SK-N-SH (cell line): ENCODE measurements at regions not wholly inside any gene's neighbourhood (a gene's known extent, or its start where the extent isn't known, plus 50 kb on each side); places are given as distances from the start of the nearest gene placed in this dataset.
"Not testable (repeated sequence)": the region's sequence is repeated elsewhere in the genome, so short reads cannot be mapped to it uniquely, and the experiment has no call there.

Experiments
- CTCF ChIA-PET: fragments of 300-600, 350-600 bp; formaldehyde crosslinking; extraction: SDS; loops from one replicate; lab custom pipeline; 2021; lab: Yijun Ruan, JAX
- POLR2A ChIA-PET: fragments of 350-600 bp; sonication (Branson Sonifier 250); formaldehyde crosslinking; extraction: SDS; loops from one replicate; lab custom pipeline; 2020; ENCODE audit warnings: antibody characterized with exemption, inconsistent platforms; lab: Yijun Ruan, JAX
- DNase-seq: peaks from one replicate; pipeline ENCODE4 v3.0.0; 2012
- H2AFZ ChIP-seq: fragments of 200-600 bp; sonication (generic); 2 replicates; pipeline ENCODE4 v1.8.1; 2016; ENCODE audit warnings: antibody characterized with exemption, mild to moderate bottlenecking, low read depth
- H3F3A ChIP-seq: fragments of 200-600 bp; sonication (generic); replicated peaks from 2 replicates; pipeline ENCODE3; 2016; ENCODE audit warnings: antibody characterized with exemption, mild to moderate bottlenecking; ENCODE audit not compliant: insufficient read depth
- H3K27ac ChIP-seq, 2 experiments: fragments of 200-500 bp in 1 of 2; fragments of 200-600 bp in 1 of 2; sonication (Bioruptor generic) in 1 of 2; sonication (generic), shearing (Covaris generic) in 1 of 2; 2 replicates each; pipeline versions ENCODE4 v1.5.1 to v1.6.1; 2014 to 2016; ENCODE audit warnings: low read depth in 2 of 2, inconsistent platforms in 1 of 2, low read length in 1 of 2, mild to moderate bottlenecking in 1 of 2, mixed read lengths in 1 of 2
- H3K27me3 ChIP-seq: fragments of 200-600 bp; sonication (generic), shearing (Covaris generic); 2 replicates; pipeline ENCODE4 v1.6.1; 2016; ENCODE audit warnings: mixed run types; ENCODE audit not compliant: insufficient read depth
- H3K36me3 ChIP-seq, 2 experiments: fragments of 200-500 bp in 1 of 2; fragments of 200-600 bp in 1 of 2; sonication (Bioruptor generic) in 1 of 2; sonication (generic) in 1 of 2; replicated peaks in 1 of 2; 2 replicates each; pipeline versions ENCODE3 to v1.5.1; 2014 to 2016; ENCODE audit warnings: low read length in 1 of 2, mild to moderate bottlenecking in 1 of 2; ENCODE audit not compliant: insufficient read depth in 2 of 2, control insufficient read depth in 1 of 2
- H3K4me1 ChIP-seq, 2 experiments: fragments of 200-500 bp in 1 of 2; fragments of 200-600 bp in 1 of 2; sonication (Bioruptor generic) in 1 of 2; sonication (generic), shearing (Covaris generic) in 1 of 2; 2 replicates each; pipeline versions ENCODE4 v1.5.1 to v1.6.1; 2014 to 2016; ENCODE audit warnings: low read depth in 1 of 2, low read length in 1 of 2, mixed run types in 1 of 2; ENCODE audit not compliant: insufficient read depth in 2 of 2, control insufficient read depth in 1 of 2
- H3K4me2 ChIP-seq: fragments of 200-600 bp; sonication (generic), shearing (Covaris generic); 2 replicates; pipeline ENCODE4 v1.6.1; 2017; ENCODE audit warnings: mixed run types
- H3K4me3 ChIP-seq, 2 experiments: fragments of 200-500 bp in 1 of 2; fragments of 200-600 bp in 1 of 2; sonication (Bioruptor generic) in 1 of 2; sonication (generic), shearing (Covaris generic) in 1 of 2; 2 replicates each; pipeline versions ENCODE4 v1.5.1 to v1.8.1; 2014 to 2016; ENCODE audit warnings: low read depth in 2 of 2, inconsistent platforms in 1 of 2, low read length in 1 of 2, mild to moderate bottlenecking in 1 of 2, mixed read lengths in 1 of 2, moderate library complexity in 1 of 2
- H3K79me2 ChIP-seq: fragments of 200-600 bp; sonication (generic); 2 replicates; pipeline ENCODE4 v1.8.1; 2017; ENCODE audit warnings: mild to moderate bottlenecking; ENCODE audit not compliant: insufficient read depth
- H3K9ac ChIP-seq: fragments of 200-600 bp; sonication (generic); 2 replicates; pipeline ENCODE4 v1.6.1; 2017; ENCODE audit warnings: mixed run types
- H3K9me2 ChIP-seq: fragments of 200-600 bp; sonication (generic); 2 replicates; pipeline ENCODE4 v1.6.1; 2017; ENCODE audit warnings: mixed run types
- H3K9me3 ChIP-seq: fragments of 200-600 bp; sonication (generic); 2 replicates; pipeline ENCODE4 v1.6.1; 2017; ENCODE audit warnings: mixed run types, mild to moderate bottlenecking, moderate library complexity
- H4K20me1 ChIP-seq: fragments of 200-600 bp; sonication (generic); 2 replicates; pipeline ENCODE4 v1.6.1; 2017; ENCODE audit warnings: mild to moderate bottlenecking, mixed run types; ENCODE audit not compliant: insufficient read depth
- CHD2 ChIP-seq: fragments of 150-350 bp; IDR thresholded peaks from 2 replicates; pipeline ENCODE4 v1.6.1; 2018; ENCODE audit warnings: low read length; ENCODE audit not compliant: partially characterized antibody
- CTCF ChIP-seq: fragments of 200-600 bp; sonication (generic); IDR thresholded peaks from 2 replicates; pipeline ENCODE4 v1.6.1; 2017; ENCODE audit warnings: antibody characterized with exemption, mild to moderate bottlenecking, moderate library complexity
- EZH2phosphoT487 ChIP-seq: fragments of 200-600 bp; sonication (generic); IDR thresholded peaks from 2 replicates; pipeline ENCODE4 v1.6.1; 2017; ENCODE audit warnings: low read depth, mixed run types, mild to moderate bottlenecking, antibody characterized with exemption, moderate library complexity, borderline replicate concordance
- GATA2 ChIP-seq: sonication (generic); formaldehyde crosslinking; IDR thresholded peaks from 2 replicates; pipeline ENCODE4 v1.5.0; 2020; ENCODE audit warnings: mild to moderate bottlenecking, missing genetic modification reagents
- MEF2A ChIP-seq: IDR thresholded peaks from 2 replicates; pipeline ENCODE4 v1.4.0; 2012; ENCODE audit warnings: low read depth, borderline replicate concordance
- MXI1 ChIP-seq: IDR thresholded peaks from 2 replicates; pipeline ENCODE4 v1.6.1; 2012; ENCODE audit warnings: mild to moderate bottlenecking, low read depth, low read length, improper control_type of control experiment
- NFIC ChIP-seq: IDR thresholded peaks from 2 replicates; pipeline ENCODE4 v1.4.0; 2012; ENCODE audit warnings: borderline replicate concordance
- PBX3 ChIP-seq: IDR thresholded peaks from 2 replicates; pipeline ENCODE4; 2012
- POLR2AphosphoS5 ChIP-seq: IDR thresholded peaks from 2 replicates; pipeline ENCODE4 v1.6.1; 2012; ENCODE audit warnings: low read depth, low read length
- RCOR1 ChIP-seq: fragments of 150-350 bp; IDR thresholded peaks from 2 replicates; pipeline ENCODE4 v1.6.1; 2017; ENCODE audit warnings: antibody characterized with exemption, low read length
- RXRA ChIP-seq: IDR thresholded peaks from 2 replicates; pipeline ENCODE4 v1.4.0; 2012; ENCODE audit warnings: low read depth, mild to moderate bottlenecking, borderline replicate concordance
- SMC3 ChIP-seq: IDR thresholded peaks from 2 replicates; pipeline ENCODE4 v1.6.1; 2012; ENCODE audit warnings: low read depth, low read length, improper control_type of control experiment
- TAF1 ChIP-seq: IDR thresholded peaks from 2 replicates; pipeline ENCODE4 v1.6.1; 2012; ENCODE audit warnings: low read depth, mild to moderate bottlenecking, low read length, moderate library complexity, borderline replicate concordance
- TEAD4 ChIP-seq: IDR thresholded peaks from 2 replicates; pipeline ENCODE4 v1.4.0; 2012; ENCODE audit warnings: mild to moderate bottlenecking, borderline replicate concordance; ENCODE audit not compliant: insufficient read depth
- YY1 ChIP-seq: IDR thresholded peaks from 2 replicates; pipeline ENCODE4 v1.4.0; 2012; ENCODE audit warnings: low read depth, mild to moderate bottlenecking
- WGBS: methylation state at CpG from one replicate; pipeline ENCODE4 v1.1.6; 2017; ENCODE audit warnings: low lambda C conversion rate; 5-methylcytosine and 5-hydroxymethylcytosine counted together

GRCh38 chr3:177862962-177863491 lies 665.7 kb upstream of the TBL1XR1 start:
- no peak overlapping the region for H3K9ac ChIP-seq
- TF ChIP-seq CHD2 = no peak
- TF ChIP-seq NFIC = no peak
- ChIA-PET CTCF (interaction anchor here (1.1 to 1.8 kb wide), 2 partner anchors 18 to 462 kb away, joined by 4 read pairs; no protein-coding TSS in a partner anchor), POLR2A (no interaction called here)
- no peak for DNase-seq
- H3K9me3 ChIP-seq = peaks cover 17% of the 10 kb centered on the region
- no peaks in the 10 kb centered on the region for H4K20me1 ChIP-seq
- H3F3A ChIP-seq = peaks cover 3% of the 10 kb centered on the region
- no peaks in the 10 kb centered on the region for H3K79me2 ChIP-seq
- H3K9me2 ChIP-seq = no peaks in the 10 kb centered on the region
- H2AFZ ChIP-seq = no peak overlapping the region
- H3K4me2 ChIP-seq = no peak overlapping the region
- H3K4me3 ChIP-seq = no peak overlapping the region
- H3K27me3 ChIP-seq = no peaks in the 10 kb centered on the region
- H3K27ac ChIP-seq = no peak overlapping the region
- no peaks in the 10 kb centered on the region for H3K4me1 ChIP-seq
- peaks cover 0 to 3% of the 10 kb centered on the region in 2 experiments for H3K36me3 ChIP-seq

GRCh38 chr3:177871267-177871666 lies 665.0 kb upstream of the KCNMB2 start:
- POLR2A ChIA-PET, H4K20me1 ChIP-seq, H3K79me2 ChIP-seq, H3K36me3 ChIP-seq, H3K9me2 ChIP-seq, H3K9me3 ChIP-seq, H3K9ac ChIP-seq, H3K27me3 ChIP-seq, H3F3A ChIP-seq, H3K27ac ChIP-seq, H3K4me1 ChIP-seq, H3K4me2 ChIP-seq, H3K4me3 ChIP-seq, DNase-seq, H2AFZ ChIP-seq: not testable (repeated sequence)
- CTCF ChIA-PET = interaction anchor here (0.5 kb wide), 1 partner anchor 11 kb away, joined by 3 read pairs; no protein-coding TSS in a partner anchor
- WGBS = 66% methylated on average over 3 of the region's 3 CpGs

GRCh38 chr3:177878192-177878591 lies 658.0 kb upstream of the KCNMB2 start:
- Histone ChIP-seq H3K4me3 (no peak overlapping the region), H2AFZ (no peak overlapping the region), H3K9ac (no peak overlapping the region), H3K9me2 (no peaks in the 10 kb centered on the region), H3K27me3 (no peaks in the 10 kb centered on the region), H4K20me1 (no peaks in the 10 kb centered on the region), H3K79me2 (no peaks in the 10 kb centered on the region), H3K4me1 (peaks cover 0 to 7% of the 10 kb centered on the region in 2 experiments; a peak in 2 of 4 replicates), H3K27ac (no peak overlapping the region), H3K36me3 (no peaks in the 10 kb centered on the region), H3F3A (no peaks in the 10 kb centered on the region), H3K4me2 (no peak overlapping the region), H3K9me3 (no peaks in the 10 kb centered on the region)
- no peak for DNase-seq
- 92% methylated on average over 3 of the region's 3 CpGs for WGBS
- no peak for TF ChIP-seq EZH2phosphoT487
- TF ChIP-seq TEAD4 = no peak
- no peak for TF ChIP-seq GATA2 (CRISPR knock-in tag)
- TF ChIP-seq SMC3 = no peak
- TF ChIP-seq YY1 = no peak
- no peak for TF ChIP-seq TAF1
- no peak for TF ChIP-seq PBX3
- no peak for TF ChIP-seq MEF2A
- TF ChIP-seq RXRA = no peak
- no peak for TF ChIP-seq POLR2AphosphoS5
- no peak for TF ChIP-seq NFIC
- no peak for TF ChIP-seq CTCF
- no peak for TF ChIP-seq MXI1
- TF ChIP-seq RCOR1 = no peak
- POLR2A ChIA-PET = no interaction called here
- CTCF ChIA-PET = interaction anchor here (1.2 kb wide), 1 partner anchor 24 kb away, joined by 3 read pairs; no protein-coding TSS in a partner anchor
